Mesendoderm (in vitro differentiated cells): ENCODE measurements at regions not wholly inside any gene's neighbourhood (a gene's known extent, or its start where the extent isn't known, plus 50 kb on each side); places are given as distances from the start of the nearest gene placed in this dataset.

Experiments
- DNase-seq: peaks from one replicate; pipeline ENCODE4 v3.0.0; 2013
- H2AK5ac ChIP-seq: 2 replicates; pipeline ENCODE4 v1.6.1; 2013; ENCODE audit warnings: low read length, inconsistent platforms
- H2BK120ac ChIP-seq: 2 replicates; pipeline ENCODE4 v1.6.1; 2013; ENCODE audit warnings: low read depth, mild to moderate bottlenecking, low read length, moderate library complexity, mixed read lengths
- H2BK15ac ChIP-seq: replicated peaks from 2 replicates; pipeline ENCODE4 v1.6.1; 2013; ENCODE audit warnings: low read depth, mild to moderate bottlenecking, moderate library complexity
- H2BK5ac ChIP-seq: 2 replicates; pipeline ENCODE4 v1.6.1; 2013; ENCODE audit warnings: low read length, inconsistent platforms
- H3K18ac ChIP-seq: 2 replicates; pipeline ENCODE4 v1.6.1; 2013; ENCODE audit warnings: mild to moderate bottlenecking, low read length, mixed read lengths
- H3K23ac ChIP-seq: one replicate; pipeline ENCODE4 v1.6.1; 2013; ENCODE audit warnings: low read length
- H3K27ac ChIP-seq: 2 replicates; pipeline ENCODE4 v1.5.1; 2013; ENCODE audit warnings: low read depth, mild to moderate bottlenecking, inconsistent platforms, low read length, moderate library complexity
- H3K27me3 ChIP-seq: 2 replicates; pipeline ENCODE4 v1.6.1; 2013; ENCODE audit warnings: low read length, control low read depth, mild to moderate bottlenecking, inconsistent platforms; ENCODE audit not compliant: insufficient read depth, poor library complexity
- H3K36me3 ChIP-seq: 2 replicates; pipeline ENCODE4 v1.6.1; 2013; ENCODE audit warnings: low read length, inconsistent platforms; ENCODE audit not compliant: control insufficient read depth, insufficient read depth
- H3K4ac ChIP-seq: one replicate; pipeline ENCODE4 v1.6.1; 2013; ENCODE audit warnings: low read depth, mild to moderate bottlenecking, low read length, moderate library complexity
- H3K4me1 ChIP-seq: 2 replicates; pipeline ENCODE4 v1.6.1; 2013; ENCODE audit warnings: low read depth, low read length, inconsistent platforms; ENCODE audit not compliant: control insufficient read depth
- H3K4me2 ChIP-seq: 2 replicates; pipeline ENCODE4 v1.6.1; 2013; ENCODE audit warnings: low read length
- H3K4me3 ChIP-seq: 2 replicates; pipeline ENCODE4 v1.5.1; 2013; ENCODE audit warnings: mild to moderate bottlenecking, low read length
- H3K56ac ChIP-seq: one replicate; pipeline ENCODE4 v1.6.1; 2013; ENCODE audit warnings: low read length
- H3K79me1 ChIP-seq: 2 replicates; pipeline ENCODE4 v1.6.1; 2013; ENCODE audit warnings: low read length, inconsistent platforms
- H3K79me2 ChIP-seq: 2 replicates; pipeline ENCODE4 v1.6.1; 2013; ENCODE audit warnings: mild to moderate bottlenecking, low read length; ENCODE audit not compliant: control insufficient read depth, insufficient read depth
- H3K9ac ChIP-seq: 2 replicates; pipeline ENCODE4 v1.6.1; 2013; ENCODE audit warnings: low read length, inconsistent platforms
- H4K5ac ChIP-seq: one replicate; pipeline ENCODE4 v1.6.1; 2013; ENCODE audit warnings: low read length
- H4K8ac ChIP-seq: one replicate; pipeline ENCODE4 v1.6.1; 2013; ENCODE audit warnings: low read depth, mild to moderate bottlenecking, control low read depth, low read length, moderate library complexity
- WGBS: extraction: QIAGEN DNeasy Blood & Tissue Kit; methylation state at CpG from one replicate; pipeline ENCODE4 v1.1.7; 2013; ENCODE audit warnings: low lambda C conversion rate, missing lambda C conversion rate; ENCODE audit not compliant: insufficient coverage; ENCODE audit errors: extremely low coverage; 5-methylcytosine and 5-hydroxymethylcytosine counted together

GRCh38 chr17:77025781-77026180 lies 115.0 kb upstream of the SEC14L1 start:
- Histone ChIP-seq H2BK5ac (no peak overlapping the region), H3K23ac (no peak overlapping the region), H3K79me2 (no peaks in the 10 kb centered on the region), H3K4me1 (no peaks in the 10 kb centered on the region), H3K4me3 (no peak overlapping the region), H3K79me1 (no peaks in the 10 kb centered on the region), H3K18ac (no peak overlapping the region), H2BK15ac (no peak overlapping the region), H2BK120ac (no peak overlapping the region), H4K5ac (no peak overlapping the region), H3K56ac (no peak overlapping the region), H4K8ac (no peak overlapping the region), H3K36me3 (no peaks in the 10 kb centered on the region), H2AK5ac (no peak overlapping the region), H3K27ac (no peak overlapping the region), H3K4me2 (no peak overlapping the region), H3K9ac (no peak overlapping the region), H3K4ac (no peak overlapping the region), H3K27me3 (no peaks in the 10 kb centered on the region)
- no CpG with 5 or more reads among the region's 2 CpGs for WGBS
- DNase-seq = no peak

GRCh38 chr17:77027271-77027889 lies 113.4 kb upstream of the SEC14L1 start:
- Histone ChIP-seq H3K4ac (no peak overlapping the region), H2BK15ac (no peak overlapping the region), H2AK5ac (no peak overlapping the region), H3K4me1 (no peaks in the 10 kb centered on the region), H3K4me3 (no peak overlapping the region), H3K36me3 (no peaks in the 10 kb centered on the region), H3K4me2 (no peak overlapping the region), H3K79me2 (no peaks in the 10 kb centered on the region), H3K27me3 (no peaks in the 10 kb centered on the region), H4K5ac (no peak overlapping the region), H2BK120ac (no peak overlapping the region), H3K56ac (no peak overlapping the region), H3K18ac (no peak overlapping the region), H3K23ac (no peak overlapping the region), H3K9ac (no peak overlapping the region), H4K8ac (no peak overlapping the region), H3K79me1 (no peaks in the 10 kb centered on the region), H2BK5ac (no peak overlapping the region), H3K27ac (no peak overlapping the region)
- whole genome bisulfite sequencing = no CpG with 5 or more reads among the region's 3 CpGs
- peak; percentile 50 for DNase-seq

- no peak overlapping the region for H4K5ac ChIP-seq
- no peak for DNase-seq
- H3K18ac ChIP-seq = no peak overlapping the region
- no peak overlapping the region for H3K4me2 ChIP-seq
- H3K79me1 ChIP-seq = no peaks in the 10 kb centered on the region
- no peak overlapping the region for H2BK120ac ChIP-seq
- no peak overlapping the region for H2BK5ac ChIP-seq
- H4K8ac ChIP-seq = no peak overlapping the region
- H3K4me3 ChIP-seq = no peak overlapping the region
- no peaks in the 10 kb centered on the region for H3K27me3 ChIP-seq
- H3K36me3 ChIP-seq = no peaks in the 10 kb centered on the region
- no peak overlapping the region for H3K23ac ChIP-seq
- no peaks in the 10 kb centered on the region for H3K79me2 ChIP-seq
- H3K56ac ChIP-seq = no peak overlapping the region
- WGBS = no CpG with 5 or more reads among the region's 8 CpGs
- no peak overlapping the region for H3K27ac ChIP-seq
- H3K4me1 ChIP-seq = no peaks in the 10 kb centered on the region
- no peak overlapping the region for H2AK5ac ChIP-seq
- H3K4ac ChIP-seq = no peak overlapping the region
- H2BK15ac ChIP-seq = no peak overlapping the region
- no peak overlapping the region for H3K9ac ChIP-seq
Observed at GRCh38 chr17:77028900-77029299, 111.9 kb upstream of the SEC14L1 start.

- H3K56ac ChIP-seq = no peak overlapping the region
Observed at GRCh38 chr17:77032929-77033328, 107.8 kb upstream of the SEC14L1 start.

GRCh38 chr17:77033892-77034404 lies 106.8 kb upstream of the SEC14L1 start:
- no peak overlapping the region for H3K4me2 ChIP-seq

More at GRCh38 chr17:77032929-77033328, 107.8 kb upstream of the SEC14L1 start:
- H3K18ac ChIP-seq = no peak overlapping the region
- WGBS = no CpG with 5 or more reads among the region's 4 CpGs
- no peak overlapping the region for H2BK120ac ChIP-seq
- H3K4me3 ChIP-seq = no peak overlapping the region
- no peak overlapping the region for H2BK15ac ChIP-seq
- H3K4ac ChIP-seq = no peak overlapping the region
- no peaks in the 10 kb centered on the region for H3K36me3 ChIP-seq
- no peak overlapping the region for H4K5ac ChIP-seq
- no peak overlapping the region for H3K9ac ChIP-seq
- no peak overlapping the region for H4K8ac ChIP-seq
- no peaks in the 10 kb centered on the region for H3K27me3 ChIP-seq
- no peak overlapping the region for H3K4me2 ChIP-seq
- H3K79me2 ChIP-seq = no peaks in the 10 kb centered on the region
- DNase-seq = no peak
- H2BK5ac ChIP-seq = no peak overlapping the region
- no peaks in the 10 kb centered on the region for H3K79me1 ChIP-seq
- no peak overlapping the region for H3K27ac ChIP-seq
- no peaks in the 10 kb centered on the region for H3K4me1 ChIP-seq
- H2AK5ac ChIP-seq = no peak overlapping the region
- peak overlapping the region; percentile 1 for H3K23ac ChIP-seq

More at GRCh38 chr17:77033892-77034404, 106.8 kb upstream of the SEC14L1 start:
- no peak overlapping the region for H3K4me3 ChIP-seq
- no peaks in the 10 kb centered on the region for H3K79me1 ChIP-seq
- H3K36me3 ChIP-seq = no peaks in the 10 kb centered on the region
- no peak overlapping the region for H3K18ac ChIP-seq
- no peaks in the 10 kb centered on the region for H3K27me3 ChIP-seq
- no peak overlapping the region for H2BK15ac ChIP-seq
- H3K79me2 ChIP-seq = no peaks in the 10 kb centered on the region
- H3K4ac ChIP-seq = no peak overlapping the region
- no peak overlapping the region for H2BK5ac ChIP-seq
- no CpG with 5 or more reads among the region's 13 CpGs for WGBS
- no peak overlapping the region for H4K5ac ChIP-seq
- no peak overlapping the region for H2BK120ac ChIP-seq
- no peak for DNase-seq
- no peak overlapping the region for H3K27ac ChIP-seq
- no peaks in the 10 kb centered on the region for H3K4me1 ChIP-seq
- H3K23ac ChIP-seq = no peak overlapping the region
- no peak overlapping the region for H2AK5ac ChIP-seq
- H3K56ac ChIP-seq = no peak overlapping the region
- H3K9ac ChIP-seq = no peak overlapping the region
- no peak overlapping the region for H4K8ac ChIP-seq
